Astrocyte of the cerebellum (primary cell): ENCODE measurements at regions not wholly inside any gene's neighbourhood (a gene's known extent, or its start where the extent isn't known, plus 50 kb on each side); places are given as distances from the start of the nearest gene placed in this dataset.

Experiments used
- DNase-seq: peaks from one replicate; pipeline ENCODE4 v3.0.0-alpha.2; 2011; ENCODE audit warnings: low read depth
- H3K4me3 ChIP-seq: 2 replicates; pipeline ENCODE4 v1.5.1; 2011; ENCODE audit warnings: mild to moderate bottlenecking, low read depth, low read length, moderate library complexity
- CTCF ChIP-seq: IDR thresholded peaks from 2 replicates; pipeline ENCODE4 v1.5.1; 2012; ENCODE audit warnings: low read length, low read depth, moderate library complexity, mild to moderate bottlenecking; ENCODE audit errors: missing control alignments
- in situ Hi-C: cut with HindIII; loops from 2 replicates; pipeline ENCODE4 v1.10.0; 2017; ENCODE audit warnings: low sequenced_read_pairs

GRCh38 chr2:236776206-236776605 lies 206.6 kb downstream of the ACKR3 start:
- no peak for DNase-seq
- TF ChIP-seq CTCF, result no peak
- H3K4me3 ChIP-seq, result no peak overlapping the region
- in situ Hi-C loops, result no loop called here

- H3K4me3 ChIP-seq, result no peak overlapping the region
- no peak for TF ChIP-seq CTCF
- in situ Hi-C loops, result no loop called here
- peak; percentile 83 for DNase-seq
Measured at GRCh38 chr2:236776695-236777251, 207.1 kb downstream of the ACKR3 start.

GRCh38 chr2:236777408-236777807 lies 207.8 kb downstream of the ACKR3 start:
- no peak overlapping the region for H3K4me3 ChIP-seq
- in situ Hi-C loops, result no loop called here
- TF ChIP-seq CTCF, result no peak
- no peak for DNase-seq

GRCh38 chr2:236781933-236782816 lies 212.6 kb downstream of the ACKR3 start:
- in situ Hi-C loops, result no loop called here
- TF ChIP-seq CTCF, result no peak
- no peak for DNase-seq
- no peak overlapping the region for H3K4me3 ChIP-seq

GRCh38 chr2:236782938-236783337 lies 213.3 kb downstream of the ACKR3 start:
- TF ChIP-seq CTCF, result no peak

GRCh38 chr2:236783417-236784020 lies 213.9 kb downstream of the ACKR3 start:
- in situ Hi-C loops, result no loop called here
- no peak overlapping the region for H3K4me3 ChIP-seq
- TF ChIP-seq CTCF, result no peak
- no peak for DNase-seq

More at GRCh38 chr2:236782938-236783337, 213.3 kb downstream of the ACKR3 start:
- H3K4me3 ChIP-seq, result no peak overlapping the region
- peak; percentile 52 for DNase-seq
- in situ Hi-C loops, result no loop called here
